Activated CD4-positive, alpha-beta T cell treated with anti-CD3 and anti-CD28 coated beads, Interleukin-2, amount 50 U/mL, for 1 hour (primary cell): ENCODE measurements at regions not wholly inside any gene's neighbourhood (a gene's known extent, or its start where the extent isn't known, plus 50 kb on each side); places are given as distances from the start of the nearest gene placed in this dataset.

Source experiments
- DNase-seq: peaks from one replicate; pipeline ENCODE4 v3.0.0-alpha.2; 2020

GRCh38 chr7:67426654-67427053, 430.0 kb downstream of the TYW1 start:
- DNase-seq, result no peak

- no peak for DNase-seq
These were observed 433.1 kb downstream of the TYW1 start for GRCh38 chr7:67429735-67430134.

DNA sequence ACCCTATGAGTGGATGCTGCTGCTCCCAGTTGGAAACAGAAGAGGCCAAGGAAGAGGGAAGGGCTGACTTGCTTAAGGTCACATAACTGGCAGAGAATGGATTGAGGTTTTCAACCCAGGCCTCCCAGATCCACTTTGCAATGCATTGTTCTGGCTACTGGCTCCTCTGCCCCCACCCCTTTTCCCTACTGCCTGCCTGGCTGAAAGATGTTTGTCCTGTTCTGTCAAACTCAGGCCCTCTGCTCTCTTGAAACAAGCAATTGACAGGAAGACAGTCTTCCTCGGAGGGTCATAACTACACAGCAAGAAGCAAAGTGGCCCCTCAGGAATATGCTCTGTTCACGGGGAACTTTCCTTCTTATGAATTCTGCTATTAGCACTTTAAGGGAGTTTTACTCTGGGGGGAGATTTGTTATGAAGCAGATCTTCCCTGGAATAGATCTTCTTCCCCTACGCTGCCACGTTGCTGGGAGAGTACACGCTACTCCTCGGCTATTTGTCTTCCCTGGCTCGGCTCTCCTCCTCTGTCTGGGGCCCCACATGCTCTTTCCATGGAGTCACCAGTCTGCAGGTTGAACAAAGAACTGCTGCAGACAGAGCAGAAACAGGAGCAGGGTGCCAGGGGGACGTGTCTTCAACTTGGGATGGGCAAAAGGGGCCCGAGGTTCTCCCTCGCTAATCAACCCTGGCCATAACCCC, 436.1 kb downstream of the TYW1 start:
- no peak for DNase-seq

GRCh38 chr7:67435894-67436535, 439.4 kb downstream of the TYW1 start:
- no peak for DNase-seq

- no peak for DNase-seq
These were observed 441.7 kb downstream of the TYW1 start for GRCh38 chr7:67438198-67438882.

DNA sequence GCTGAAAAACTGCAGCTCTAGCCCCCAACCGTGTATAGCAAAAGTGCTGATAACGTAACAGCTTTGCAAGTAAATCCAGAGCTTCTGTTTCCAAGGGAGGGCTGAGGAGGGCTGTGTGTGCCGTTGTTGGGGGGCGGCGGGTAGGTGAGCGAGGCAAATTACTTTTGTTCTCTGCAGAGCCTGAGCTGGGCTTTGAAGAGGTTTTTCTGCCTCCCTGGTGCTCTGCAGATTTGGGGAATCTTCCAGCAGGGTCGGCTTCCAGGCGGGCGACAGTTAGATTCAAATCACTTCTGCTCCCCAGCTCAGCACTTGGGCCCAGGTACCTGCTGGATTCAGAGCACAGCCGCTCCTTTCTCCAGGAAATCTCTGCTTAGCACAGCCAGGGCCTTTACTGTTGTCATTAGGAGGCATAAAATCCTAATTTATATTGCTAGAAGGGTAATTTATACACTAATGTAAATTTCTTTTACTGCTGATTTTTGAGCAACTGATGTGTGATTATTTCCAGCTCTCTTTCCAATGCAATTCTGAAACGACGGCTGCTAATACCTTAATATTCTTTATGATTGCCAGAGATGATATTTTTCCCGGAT, 442.4 kb downstream of the TYW1 start:
- no peak for DNase-seq

- no peak for DNase-seq
These were observed 443.7 kb downstream of the TYW1 start for GRCh38 chr7:67440321-67440720.

- DNase-seq, result no peak
These were observed 449.1 kb downstream of the TYW1 start for GRCh38 chr7:67445728-67446127.

DNA sequence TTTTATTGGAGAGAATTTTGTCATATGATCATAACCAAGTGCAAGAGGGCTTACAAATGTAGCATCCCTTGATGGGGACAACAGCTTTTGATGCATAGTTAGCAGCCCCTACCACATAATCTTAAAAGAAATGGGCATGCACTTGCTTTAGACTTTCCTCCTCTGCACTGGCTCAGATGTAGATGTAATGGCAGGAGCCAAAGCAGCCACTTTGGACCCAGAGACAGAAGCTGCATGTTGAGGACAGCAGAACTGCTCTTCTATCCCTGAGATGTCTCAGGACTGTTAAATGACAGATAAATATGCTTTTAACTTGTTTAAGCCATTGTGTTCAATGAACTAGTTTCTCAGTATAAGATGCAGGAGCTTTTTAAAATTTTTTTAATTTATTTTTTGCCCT, 450.7 kb downstream of the TYW1 start:
- DNase-seq, result no peak

DNA sequence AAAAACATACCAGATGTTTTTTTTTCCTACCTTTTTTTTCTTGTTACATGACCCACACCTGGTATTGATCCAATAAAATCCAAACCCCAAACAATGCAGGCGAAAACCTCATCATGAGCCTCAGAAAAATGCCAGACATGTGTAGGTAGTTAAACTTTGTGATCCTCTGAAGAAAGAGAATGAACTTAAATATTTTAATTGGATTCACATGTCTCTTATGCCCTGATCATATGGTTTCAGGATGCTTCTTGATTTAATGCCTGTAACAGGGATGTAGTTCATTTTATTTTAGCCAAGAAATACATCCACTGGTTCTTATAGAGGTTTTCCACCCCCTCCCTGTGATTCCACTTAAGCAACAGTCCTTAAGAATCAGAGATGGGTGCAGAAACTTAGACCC, 451.6 kb downstream of the TYW1 start:
- DNase-seq, result no peak

GRCh38 chr7:67450171-67450570, 453.5 kb downstream of the TYW1 start:
- DNase-seq, result no peak

- DNase-seq, result no peak
These were observed 454.7 kb downstream of the TYW1 start for GRCh38 chr7:67451306-67451705.

- no peak for DNase-seq
These were observed 455.9 kb downstream of the TYW1 start for GRCh38 chr7:67452516-67453026.

DNA sequence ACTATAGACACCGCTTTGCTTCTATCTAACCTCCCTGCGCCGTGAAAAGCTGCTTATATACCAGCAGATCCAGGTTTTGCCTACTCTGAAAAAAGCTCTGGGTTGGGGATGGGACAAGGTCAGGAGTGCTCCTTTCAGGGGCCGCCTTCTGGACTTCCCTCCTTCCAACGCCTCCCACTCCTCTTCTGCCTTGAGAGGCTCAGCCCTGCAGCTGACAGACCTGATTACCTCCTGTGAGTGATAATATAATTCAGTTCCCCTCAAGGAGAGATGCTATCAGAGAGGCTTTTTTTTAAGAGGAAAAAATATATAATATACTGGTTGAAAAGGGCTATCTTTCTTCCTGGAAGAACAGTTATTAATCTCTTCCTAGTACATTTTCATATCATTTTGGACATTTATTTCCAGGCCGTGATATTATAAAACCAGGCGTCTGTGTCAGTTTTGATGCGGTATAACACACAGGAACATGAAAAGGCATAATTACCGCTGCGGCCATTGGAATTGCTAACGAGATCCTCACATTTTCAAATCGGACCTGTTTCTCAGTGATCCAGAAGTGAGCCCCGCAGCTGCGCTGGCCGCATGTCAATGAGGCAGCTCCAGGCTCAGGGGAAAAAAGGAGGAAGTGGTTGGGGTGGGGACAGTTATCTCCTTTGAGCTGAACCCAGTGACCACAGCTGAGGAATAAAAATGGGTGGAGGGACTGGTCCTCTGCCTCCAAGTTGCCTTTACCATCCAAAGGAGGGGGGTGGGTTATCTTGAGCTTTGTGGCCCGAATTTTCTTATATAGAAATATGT, 457.1 kb downstream of the TYW1 start:
- DNase-seq, result no peak

GRCh38 chr7:67455508-67455907, 458.9 kb downstream of the TYW1 start:
- no peak for DNase-seq

- DNase-seq, result no peak
These were observed 466.2 kb downstream of the TYW1 start for GRCh38 chr7:67462781-67463191.

GRCh38 chr7:67463316-67463715, 466.7 kb downstream of the TYW1 start:
- DNase-seq, result no peak

DNA sequence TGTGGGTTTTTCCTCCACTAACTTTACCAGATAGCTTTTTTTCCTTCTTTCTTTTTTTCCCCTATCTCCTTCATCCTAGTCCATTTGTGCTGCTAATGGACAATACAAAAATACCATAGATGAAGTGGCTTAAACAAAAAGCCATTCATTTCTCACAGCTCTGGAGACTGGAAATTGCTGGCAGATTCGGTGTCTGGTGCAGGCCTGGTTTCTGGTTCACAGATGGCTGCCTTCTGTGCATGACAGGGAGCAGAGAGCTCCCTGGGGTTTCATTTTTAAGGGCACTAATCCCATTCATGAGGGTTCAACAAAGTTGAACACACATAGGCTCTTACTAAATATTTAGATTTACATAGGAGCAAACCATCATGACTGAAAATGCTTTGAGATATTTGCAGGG, 467.4 kb downstream of the TYW1 start:
- DNase-seq, result no peak

DNA sequence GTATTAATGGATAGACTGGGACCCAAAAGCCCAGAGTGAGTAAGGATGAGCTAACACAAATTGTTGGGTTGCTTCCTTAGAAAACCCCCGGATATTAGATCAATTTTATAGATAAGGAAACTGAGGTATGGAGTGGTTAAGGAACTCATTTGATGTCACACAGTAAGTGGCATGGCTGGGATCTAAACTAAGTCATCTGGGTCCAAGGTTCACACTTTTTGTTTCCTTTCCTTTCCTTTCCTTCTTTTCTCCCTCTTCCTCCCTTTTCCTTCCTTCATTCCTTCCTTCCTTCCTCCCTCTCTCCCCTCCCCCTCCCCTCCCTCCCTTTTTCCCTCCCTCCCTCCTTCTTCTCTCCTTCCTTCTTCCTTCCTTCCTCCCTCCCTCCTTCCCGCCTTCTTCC, 469.5 kb downstream of the TYW1 start:
- no peak for DNase-seq

DNA sequence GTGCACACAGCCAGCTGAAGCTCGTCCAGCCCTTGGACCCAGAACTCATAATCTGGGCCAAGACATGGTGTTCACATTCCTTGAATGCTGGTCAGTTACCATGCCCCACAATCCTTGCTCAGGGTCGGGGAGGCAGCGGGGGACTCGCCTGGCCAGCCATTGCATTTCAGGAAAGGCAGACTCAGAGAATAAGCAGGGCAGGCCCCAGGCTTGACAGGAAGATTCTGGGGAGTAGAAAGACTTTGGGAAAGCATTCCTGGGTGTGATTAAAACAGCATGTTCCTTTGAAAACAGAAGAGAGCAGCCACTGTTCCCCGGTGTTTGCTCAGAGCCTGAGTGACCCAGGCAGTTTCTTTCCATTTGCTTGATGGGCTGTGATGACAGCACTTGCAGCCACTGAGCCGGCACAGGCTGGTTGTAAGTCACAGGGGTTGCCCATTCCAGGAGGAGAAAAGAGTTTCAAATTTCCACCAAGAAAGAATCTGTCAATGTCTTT, 473.7 kb downstream of the TYW1 start:
- no peak for DNase-seq

GRCh38 chr7:67475293-67475692, 478.7 kb downstream of the TYW1 start:
- no peak for DNase-seq

DNA sequence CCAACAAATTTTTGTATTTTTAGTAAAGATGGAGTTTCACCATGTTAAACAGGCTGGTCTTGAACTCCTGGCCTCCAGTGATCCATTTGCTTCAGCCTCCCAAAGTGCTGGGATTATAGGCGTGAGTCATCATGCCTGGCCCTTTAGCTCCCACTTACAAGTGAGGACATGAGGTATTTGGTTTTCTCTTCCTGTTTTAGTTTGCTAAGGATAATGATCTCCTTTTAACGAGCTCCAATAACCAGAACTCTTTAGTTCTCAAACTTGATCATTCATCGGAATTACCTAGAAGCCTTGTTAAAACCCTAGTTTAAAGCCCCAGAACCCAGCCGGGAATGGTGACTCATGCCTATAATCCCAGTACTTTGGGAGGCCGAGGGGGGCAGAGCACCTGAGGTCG, 481.4 kb downstream of the TYW1 start:
- DNase-seq, result no peak
